Breast epithelium (tissue), 3 donors: ENCODE measurements at regions not wholly inside any gene's neighbourhood (a gene's known extent, or its start where the extent isn't known, plus 50 kb on each side); places are given as distances from the start of the nearest gene placed in this dataset.

Experiments used
- POLR2A ChIP-seq: fragments of 450-650 bp; IDR thresholded peaks from one replicate; pipeline ENCODE4 v1.6.1; 2016; ENCODE audit warnings: antibody characterized with exemption, mild to moderate bottlenecking, moderate library complexity
- TF ChIP-seq, protein P1 (sequence below), 3 donors: fragments of 450-650 bp; IDR thresholded peaks; one replicate each; pipeline ENCODE4 v1.5.1; 2016 to 2017; ENCODE audit warnings: antibody characterized with exemption in 3 of 3, mild to moderate bottlenecking in 3 of 3, moderate library complexity in 3 of 3

GRCh38 chr21:32212116-32212515, 66.7 kb downstream of the MIS18A start:
- TF ChIP-seq, protein P1, sequence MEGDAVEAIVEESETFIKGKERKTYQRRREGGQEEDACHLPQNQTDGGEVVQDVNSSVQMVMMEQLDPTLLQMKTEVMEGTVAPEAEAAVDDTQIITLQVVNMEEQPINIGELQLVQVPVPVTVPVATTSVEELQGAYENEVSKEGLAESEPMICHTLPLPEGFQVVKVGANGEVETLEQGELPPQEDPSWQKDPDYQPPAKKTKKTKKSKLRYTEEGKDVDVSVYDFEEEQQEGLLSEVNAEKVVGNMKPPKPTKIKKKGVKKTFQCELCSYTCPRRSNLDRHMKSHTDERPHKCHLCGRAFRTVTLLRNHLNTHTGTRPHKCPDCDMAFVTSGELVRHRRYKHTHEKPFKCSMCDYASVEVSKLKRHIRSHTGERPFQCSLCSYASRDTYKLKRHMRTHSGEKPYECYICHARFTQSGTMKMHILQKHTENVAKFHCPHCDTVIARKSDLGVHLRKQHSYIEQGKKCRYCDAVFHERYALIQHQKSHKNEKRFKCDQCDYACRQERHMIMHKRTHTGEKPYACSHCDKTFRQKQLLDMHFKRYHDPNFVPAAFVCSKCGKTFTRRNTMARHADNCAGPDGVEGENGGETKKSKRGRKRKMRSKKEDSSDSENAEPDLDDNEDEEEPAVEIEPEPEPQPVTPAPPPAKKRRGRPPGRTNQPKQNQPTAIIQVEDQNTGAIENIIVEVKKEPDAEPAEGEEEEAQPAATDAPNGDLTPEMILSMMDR (IDR thresholded peaks at IDR 0.05) = no peak
- no peak for TF ChIP-seq POLR2A
